Anterior cingulate cortex (tissue), 58 donors: ENCODE measurements at regions not wholly inside any gene's neighbourhood (a gene's known extent, or its start where the extent isn't known, plus 50 kb on each side); places are given as distances from the start of the nearest gene placed in this dataset.
"Not testable (repeated sequence)": the region's sequence is repeated elsewhere in the genome, so short reads cannot be mapped to it uniquely, and the experiment has no call there.

Source experiments
- DNase-seq, 58 donors: peaks; one replicate each; lab custom pipeline; 2025; lab: John Stamatoyannopoulos, UW

DNA sequence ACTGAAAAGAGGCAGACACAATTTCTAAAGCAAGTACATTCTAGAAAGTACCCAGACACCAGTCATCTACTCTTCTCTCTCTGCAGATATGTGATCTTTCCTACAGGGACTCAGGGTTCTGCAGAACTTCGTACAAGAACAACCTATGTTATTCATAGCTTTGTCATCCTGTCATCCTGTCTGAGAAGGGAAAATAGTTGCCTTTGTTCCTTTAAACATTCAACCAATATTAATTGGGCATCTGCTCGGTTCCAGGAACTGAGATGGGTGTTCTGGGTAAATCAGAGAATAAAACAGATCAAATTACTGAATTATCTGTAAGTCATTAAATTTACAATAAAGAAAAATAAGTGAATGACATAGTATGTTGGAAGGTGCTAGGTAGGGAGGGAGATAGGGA lies 504.9 kb downstream of the MATN1 start:
- DNase-seq: no peak

DNA sequence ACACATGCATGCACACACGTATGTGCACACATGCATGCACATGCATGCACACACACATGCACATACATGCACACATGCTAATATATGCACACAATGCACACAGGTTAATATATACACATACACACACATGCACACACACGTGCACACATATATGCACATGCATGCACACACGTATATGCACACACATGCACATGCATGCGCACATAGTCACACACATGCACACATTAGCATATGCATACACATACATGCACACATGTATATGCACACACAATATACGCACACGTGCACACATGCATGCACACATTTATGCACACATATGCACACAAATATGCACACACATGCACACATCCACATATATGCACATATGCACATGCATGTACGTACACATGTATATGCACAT lies 506.8 kb downstream of the MATN1 start:
- no peak for DNase-seq

DNA sequence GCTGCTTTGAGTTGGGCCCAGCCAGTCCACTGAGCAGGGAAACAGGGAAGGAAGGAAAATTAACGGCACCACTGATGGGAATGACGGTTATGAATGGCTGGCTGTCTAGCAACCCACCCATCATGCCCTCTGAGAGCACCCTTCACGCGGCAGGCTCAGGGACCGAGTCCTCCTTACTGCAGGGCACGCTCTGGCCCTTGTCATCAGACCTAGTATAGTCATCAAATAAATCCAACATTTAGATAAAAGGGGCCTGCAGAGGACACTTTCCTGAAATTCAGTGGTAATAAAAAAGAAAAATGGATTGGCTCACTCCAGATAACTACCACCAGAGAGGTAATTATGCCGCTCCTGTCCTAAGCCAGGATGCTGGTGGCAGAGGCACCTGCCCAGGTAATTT lies 509.4 kb downstream of the MATN1 start:
- no peak for DNase-seq

DNA sequence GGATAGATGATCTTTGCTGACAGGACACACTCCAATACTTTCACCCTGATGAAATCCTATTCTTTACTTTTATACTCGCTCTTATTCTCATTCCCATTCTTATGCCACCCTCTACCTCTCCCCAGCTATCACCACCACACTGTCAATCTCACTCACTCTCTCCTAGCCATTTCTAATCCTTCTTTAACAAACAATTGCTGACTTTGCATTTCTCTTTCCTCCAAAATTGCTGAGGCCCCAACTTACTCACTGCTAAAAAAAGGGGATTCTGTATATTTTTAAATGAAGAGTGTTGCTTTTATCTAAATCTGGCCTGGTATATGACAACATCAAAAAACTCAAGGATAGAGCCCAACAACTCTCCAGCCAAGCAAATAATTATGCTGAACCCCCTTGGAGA lies 515.4 kb downstream of the MATN1 start:
- DNase-seq: not testable (repeated sequence)

DNA sequence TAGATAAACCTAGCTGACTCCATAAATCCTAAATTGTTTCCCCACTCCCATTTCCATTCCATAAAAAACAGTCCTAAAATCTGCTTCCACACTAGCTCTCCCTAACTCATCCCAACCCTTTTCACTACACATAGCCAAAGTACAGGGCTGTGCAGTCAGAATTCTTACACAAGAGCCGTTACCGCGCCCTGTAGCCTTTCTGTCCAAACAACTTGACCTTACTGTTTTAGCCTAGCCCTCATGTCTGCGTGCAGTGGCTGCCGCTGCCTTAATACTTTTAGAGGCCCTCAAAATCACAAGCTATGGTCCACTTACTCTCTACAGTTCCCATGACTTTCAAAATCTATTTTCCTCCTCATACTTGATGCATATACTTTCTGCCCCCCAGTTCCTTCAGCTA lies 516.8 kb downstream of the MATN1 start:
- not testable (repeated sequence) for DNase-seq

DNA sequence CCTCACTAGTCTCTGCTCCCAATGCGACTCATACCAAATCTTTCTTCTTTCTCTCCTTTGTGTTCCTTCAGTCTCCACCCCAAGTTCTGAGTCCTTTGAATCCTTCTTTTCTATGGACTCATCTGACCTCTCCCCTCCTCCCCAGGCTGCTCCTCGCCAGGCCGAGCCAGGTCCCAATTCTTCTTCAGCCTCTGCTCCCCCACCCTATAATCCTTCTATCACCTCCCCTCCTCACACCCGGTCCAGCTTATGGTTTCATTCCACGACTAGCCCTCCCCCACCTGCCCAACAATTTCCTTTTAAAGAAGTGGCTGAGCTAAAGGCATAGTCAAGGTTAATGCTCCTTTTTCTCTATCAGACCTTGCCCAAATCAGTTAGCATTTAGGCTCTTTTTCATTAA lies 518.5 kb downstream of the MATN1 start:
- DNase-seq: not testable (repeated sequence)

DNA sequence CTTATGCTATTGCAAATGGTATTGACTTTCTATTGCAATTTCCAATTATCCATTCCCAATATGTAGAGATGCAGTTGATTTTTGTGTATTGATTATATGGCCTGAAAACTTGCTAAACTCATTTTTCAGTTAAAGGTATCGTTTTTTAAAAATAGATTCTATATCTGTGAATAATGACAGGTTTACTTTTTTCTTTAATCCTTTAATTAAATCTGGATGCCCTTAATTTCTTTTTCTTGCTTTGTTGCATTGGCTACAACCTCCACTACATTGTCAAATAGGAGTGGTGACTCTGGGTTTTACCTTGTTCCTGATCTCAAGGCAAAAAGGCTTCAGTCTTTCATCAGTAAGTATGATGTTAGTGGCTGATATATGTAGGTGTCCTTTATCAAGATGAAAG lies 522.4 kb downstream of the MATN1 start:
- no peak for DNase-seq

DNA sequence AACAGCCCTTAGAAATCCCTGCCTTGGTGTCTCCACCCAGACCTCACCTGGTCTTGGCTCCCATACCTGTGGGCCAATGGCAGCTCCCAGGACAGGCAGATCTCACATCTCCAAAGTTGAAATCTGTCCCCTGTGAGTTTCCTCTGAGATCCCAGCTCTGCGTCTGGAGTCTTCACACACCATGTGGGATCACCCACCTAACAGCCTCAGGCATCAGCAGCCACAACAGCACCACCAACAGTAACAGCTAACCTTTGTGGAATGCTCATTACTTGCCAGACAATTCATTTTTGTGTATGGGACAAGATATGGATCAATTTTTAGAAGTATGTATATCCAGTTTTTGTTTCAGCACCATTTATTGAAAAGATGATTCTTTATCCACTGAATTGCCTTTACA lies 523.2 kb downstream of the MATN1 start:
- no peak for DNase-seq

DNA sequence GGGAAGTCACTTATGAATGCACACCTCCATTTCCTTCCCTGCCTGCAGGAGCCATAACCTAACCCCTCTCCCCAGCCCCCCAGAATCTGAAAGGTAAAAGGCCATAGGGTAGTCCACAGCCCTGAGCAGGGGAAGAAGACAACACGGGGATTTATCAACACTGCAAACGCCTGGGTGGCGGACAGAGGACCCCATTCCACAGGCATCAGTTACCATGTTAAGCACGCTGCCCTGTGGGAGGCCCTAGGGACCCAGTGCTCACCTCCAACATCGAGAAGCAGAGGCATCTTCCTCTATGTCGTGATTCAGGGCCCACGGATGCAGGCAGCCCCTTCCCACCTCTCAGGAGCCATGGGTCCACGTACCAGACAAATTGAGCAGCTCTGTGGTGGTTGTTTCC lies 523.8 kb downstream of the MATN1 start:
- DNase-seq: no peak

DNA sequence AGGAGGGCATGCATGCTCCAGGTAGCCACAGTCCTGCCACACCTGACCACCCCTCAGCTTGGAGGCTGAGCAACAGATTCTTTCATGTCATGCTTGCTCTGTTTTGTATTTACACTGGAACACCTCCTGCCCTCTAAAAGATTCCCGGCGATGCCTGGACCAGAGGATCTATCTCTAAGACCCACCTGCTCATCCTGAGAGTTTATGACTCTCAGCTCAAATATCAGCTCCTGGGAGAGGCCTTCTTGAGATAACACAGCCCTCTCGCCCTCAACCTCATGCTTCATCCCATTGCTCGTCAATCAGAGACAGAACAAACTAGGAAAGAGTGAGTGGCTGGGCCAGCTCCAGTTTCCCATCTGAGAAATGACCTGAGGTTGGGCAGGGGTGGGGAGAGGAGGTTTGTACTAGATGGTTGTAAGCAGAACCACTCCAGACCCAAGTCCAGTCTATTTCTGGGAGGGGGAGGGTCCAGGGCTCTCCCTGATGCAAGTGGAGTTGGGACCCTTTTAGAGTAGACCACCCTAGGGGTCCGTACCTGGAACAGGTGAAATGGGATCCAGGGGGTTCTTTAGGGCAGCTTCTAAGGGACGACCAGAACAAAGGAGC lies 524.5 kb downstream of the MATN1 start:
- DNase-seq: no peak

DNA sequence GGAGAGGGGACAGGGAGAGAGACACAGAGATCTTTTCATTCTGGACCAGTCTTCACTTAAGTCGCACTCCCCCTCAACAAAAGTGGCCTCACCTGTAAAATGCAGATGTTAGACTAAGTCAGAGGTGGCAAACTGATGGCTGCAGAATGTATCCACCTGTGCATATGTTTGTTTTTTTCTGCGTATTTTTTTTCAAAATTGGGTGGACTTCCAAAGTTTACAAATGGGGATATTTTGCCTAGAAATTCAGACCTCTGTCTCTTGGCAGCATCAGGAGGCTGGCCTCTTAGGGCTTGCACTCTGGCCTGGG lies 525.0 kb downstream of the MATN1 start:
- no peak for DNase-seq

DNA sequence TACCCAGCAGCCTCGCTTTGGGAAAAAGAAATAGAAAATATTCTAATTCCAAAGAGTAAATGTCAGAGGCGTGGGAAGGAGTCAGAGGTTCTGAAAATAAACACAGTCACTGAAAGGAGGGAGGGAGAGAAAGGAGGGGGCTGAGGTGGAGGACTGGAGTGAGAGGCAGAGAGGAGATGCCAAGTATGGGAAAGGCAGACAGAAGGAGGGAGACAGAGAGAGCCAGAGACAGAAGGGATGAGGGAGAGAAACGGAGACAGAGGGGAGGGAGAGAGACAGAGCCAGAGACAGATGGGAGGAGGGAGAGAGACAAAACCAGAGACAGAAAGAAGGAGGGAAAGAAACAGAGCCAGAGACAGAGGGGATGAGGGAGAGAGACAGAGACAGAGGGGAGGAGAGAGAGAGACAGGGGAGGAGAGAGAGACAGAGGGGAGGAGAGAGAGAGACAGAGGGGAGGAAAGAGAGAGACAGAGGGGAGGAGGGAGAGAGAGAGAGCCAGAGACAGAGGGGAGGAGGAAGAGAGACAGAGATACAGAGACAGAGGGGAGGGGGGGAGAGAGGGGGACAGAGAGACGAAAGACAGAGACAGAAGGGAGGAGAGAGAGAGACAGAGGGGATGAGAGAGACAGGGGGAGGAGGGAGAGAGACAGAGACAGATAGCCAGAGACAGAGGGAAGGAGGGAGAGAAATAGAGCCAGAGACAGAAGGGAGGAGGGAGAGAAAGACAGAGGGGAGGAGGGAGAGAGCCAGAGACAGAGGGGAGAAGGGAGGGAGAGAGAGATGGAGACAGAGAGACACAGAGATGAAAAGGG lies 525.5 kb downstream of the MATN1 start:
- no peak for DNase-seq

DNA sequence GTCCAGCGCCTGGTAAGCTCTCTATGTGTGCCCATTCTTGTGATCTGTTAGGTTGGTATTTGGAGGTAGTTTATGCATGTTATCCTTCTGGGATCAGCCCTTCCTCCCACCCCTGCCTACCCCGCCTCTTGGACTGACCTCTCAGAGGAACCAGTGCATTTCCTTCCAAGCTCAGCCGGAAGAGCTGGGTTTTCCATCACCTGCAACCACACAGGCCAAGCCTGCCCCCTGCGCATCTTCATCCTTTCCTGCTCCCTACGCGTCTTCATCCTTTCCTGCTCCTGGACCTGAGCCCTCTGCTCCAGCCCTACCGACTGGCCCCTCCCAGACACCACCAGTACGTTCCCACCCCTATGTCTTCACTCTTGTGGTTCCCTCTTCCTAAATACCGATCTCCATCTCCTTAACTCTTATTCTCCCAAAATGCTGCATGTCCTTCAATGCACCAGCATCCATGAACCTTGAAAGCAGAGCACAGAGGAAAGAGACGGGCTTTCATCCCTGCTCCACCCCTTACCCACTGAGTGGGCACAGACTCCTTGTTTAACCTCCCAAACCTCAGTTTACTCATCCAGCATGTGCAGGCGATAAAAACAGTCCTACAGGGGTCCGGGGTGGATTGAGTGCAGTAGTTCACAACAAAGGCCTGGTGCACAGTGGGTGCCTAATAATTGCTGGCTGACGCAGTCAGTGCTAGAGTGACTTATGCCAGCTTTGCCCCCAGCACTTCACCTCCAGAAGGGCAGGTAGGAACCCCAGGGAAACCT lies 526.3 kb downstream of the MATN1 start:
- no peak for DNase-seq

DNA sequence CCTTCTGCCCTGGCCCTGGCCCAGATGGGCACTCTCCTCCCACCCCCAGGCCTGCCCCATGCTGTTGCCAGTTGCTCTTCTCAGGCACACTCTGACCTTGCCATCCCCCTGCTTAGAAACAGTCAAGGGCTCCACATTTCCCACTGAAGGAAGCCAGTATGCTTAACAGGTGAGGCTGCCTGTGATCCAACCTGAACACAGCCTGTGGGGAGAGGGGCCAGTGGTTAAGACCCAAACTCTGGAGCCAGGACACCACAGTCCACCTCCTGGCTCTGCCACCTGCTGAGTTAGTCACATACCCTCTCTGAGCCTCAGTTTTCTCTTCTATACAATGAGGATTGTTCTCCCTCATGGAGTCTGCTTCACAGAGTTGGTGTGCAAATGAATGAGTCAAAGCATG lies 526.9 kb downstream of the MATN1 start:
- DNase-seq: no peak

DNA sequence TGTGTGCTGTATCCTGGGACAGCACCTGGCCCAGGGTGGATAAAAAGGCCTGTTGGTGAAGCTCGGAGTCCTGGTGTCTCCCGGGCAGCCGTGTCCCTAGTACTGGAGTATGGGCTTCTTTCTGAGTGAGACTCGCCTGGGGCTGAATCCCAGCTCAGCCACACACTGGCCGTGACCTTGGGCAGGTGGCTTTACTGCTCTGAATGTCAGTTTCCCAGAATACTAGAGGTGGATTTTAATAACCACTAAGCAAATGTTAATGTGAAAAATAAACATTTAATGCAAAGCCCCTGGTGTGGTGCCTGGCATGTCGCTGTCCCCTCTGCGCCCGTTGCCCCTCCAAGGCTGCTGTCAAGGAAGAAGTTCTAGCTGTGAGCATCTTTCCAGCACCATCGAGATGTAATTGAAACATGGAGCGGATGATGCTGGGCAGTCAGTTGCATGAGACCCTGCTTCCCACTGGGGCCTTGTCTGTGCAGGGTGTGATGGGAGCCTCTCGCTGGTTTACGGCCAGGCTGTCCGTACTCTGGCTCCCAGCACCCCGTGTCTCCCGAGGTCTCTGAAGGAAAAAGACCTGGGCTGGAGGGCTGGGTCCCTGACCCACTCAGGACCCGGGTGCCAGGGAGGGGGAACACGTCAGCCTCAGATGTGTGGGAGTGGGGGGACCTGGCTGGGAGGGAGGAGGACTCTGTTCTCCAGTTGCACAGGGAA lies 527.8 kb downstream of the MATN1 start:
- no peak for DNase-seq

DNA sequence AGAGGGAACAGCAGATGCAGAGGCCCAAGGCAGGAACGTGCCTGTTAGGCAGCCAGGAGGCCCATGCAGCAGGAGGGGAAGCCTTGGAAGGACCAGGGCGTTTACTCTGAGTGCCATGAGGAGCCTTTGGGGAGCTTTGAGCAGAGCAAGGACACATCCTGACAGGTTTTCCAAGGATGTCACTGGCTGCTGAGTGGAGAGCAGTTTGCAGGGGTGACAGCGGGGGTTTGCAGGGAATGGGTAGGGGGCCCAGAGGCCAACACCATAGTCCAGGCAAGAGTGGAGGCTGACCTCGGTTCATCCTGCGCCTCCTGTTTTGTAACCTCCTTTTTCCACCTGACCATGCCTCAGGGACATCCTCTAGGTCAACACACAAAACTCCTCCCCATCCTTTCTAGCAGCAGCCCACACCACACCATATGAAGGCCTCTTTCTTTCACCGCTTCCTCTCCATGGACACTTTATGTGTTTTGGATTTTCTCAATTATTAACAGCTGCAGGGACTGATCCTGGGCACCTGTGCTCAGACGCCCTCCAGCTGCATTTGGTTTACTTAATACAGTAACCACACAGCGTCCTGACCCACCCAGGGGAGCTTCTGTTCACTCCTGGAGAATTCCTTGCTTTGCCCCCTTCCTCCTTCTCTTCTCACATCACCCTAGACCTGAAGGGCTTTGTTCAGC lies 528.5 kb downstream of the MATN1 start:
- no peak for DNase-seq

DNA sequence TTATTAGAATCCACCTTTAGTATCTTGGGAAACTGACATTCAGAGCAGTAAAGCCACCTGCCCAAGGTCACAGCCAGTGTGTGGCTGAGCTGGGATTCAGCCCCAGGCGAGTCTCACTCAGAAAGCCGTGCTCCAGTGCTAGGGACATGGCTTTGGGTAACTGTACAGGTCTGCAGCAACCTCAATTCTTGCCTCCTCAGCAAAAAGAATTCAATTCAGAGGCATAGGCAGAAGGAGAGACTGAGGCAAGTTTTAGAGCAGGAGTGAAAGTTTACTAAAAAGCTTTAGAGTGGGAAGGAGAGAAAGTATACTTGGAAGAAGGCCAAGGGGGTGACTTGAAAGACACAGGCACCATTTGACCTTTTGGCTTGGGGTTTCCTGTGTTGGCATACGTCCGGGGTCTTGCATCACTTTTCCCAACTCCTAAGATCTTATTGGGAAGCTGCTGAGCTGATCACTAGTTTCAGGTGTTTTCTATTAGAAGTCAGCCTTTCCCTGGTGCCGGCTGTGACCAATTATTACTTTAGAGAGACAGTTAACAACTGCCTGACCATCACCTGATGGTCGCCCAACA lies 529.3 kb downstream of the MATN1 start:
- no peak for DNase-seq

DNA sequence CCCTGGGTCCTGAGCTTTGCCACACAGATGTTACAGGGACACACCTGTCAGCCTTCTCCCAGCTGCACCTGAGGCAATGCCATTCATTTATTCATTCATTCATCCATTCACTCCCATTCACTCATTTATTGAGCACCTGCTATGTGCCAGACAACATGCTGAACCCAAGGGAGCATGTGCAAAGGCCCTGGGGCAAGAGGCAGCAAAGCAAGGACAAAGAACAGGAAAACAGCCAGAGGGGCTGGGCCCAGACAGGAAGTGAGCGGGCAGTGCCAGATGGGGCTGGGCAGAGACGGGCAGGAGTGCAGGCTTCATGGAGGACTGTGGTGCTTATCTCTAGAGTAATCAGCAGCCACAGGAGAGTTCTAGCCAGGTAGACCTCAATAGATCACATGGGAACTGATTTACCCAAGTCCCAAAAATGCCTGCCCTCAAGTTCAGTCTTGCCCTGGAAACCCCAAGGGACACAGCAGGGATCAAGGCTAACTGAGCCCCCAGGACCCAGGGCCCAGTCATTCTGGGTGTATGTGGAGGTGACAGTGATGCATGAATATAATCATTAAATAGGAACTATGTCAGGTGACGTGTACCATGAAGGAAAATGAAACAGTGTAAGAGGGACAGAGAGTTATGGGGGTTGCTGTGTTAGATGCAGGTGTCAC lies 530.3 kb downstream of the MATN1 start:
- no peak for DNase-seq

DNA sequence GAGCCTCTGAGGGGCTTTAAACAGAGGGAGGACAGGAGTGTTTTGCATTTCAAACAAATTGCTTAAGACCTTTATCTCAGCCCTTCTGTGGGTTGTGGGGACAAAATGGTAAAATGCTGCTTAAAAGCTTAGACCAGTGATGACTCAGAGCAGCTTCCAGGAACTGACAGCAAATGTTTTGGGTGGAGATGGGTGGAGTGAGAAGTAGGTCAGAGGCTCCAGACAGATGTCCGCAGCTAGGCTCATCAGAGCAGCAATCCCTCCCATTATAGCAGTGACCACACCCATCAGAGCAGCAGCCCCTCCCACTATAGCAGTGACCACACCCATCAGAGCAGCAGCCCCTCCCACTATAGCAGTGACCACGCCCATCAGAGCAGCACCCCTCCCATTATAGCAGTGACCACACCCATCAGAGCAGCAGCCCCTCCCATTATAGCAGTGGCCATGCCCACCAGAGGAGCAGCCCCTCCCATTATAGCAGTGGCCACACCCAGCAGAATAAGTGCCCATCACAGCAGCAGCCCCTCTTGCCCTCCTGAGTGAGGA lies 532.2 kb downstream of the MATN1 start:
- peak in 2 of 58 donors; percentile 6 to 42 for DNase-seq
